ENCODE measurements at regions not wholly inside any gene's neighbourhood (a gene's known extent, or its start where the extent isn't known, plus 50 kb on each side); places are given as distances from the start of the nearest gene placed in this dataset.
A peak's percentile ranks its signal among the peaks of the same experiment; 100 is the strongest.

DNA sequence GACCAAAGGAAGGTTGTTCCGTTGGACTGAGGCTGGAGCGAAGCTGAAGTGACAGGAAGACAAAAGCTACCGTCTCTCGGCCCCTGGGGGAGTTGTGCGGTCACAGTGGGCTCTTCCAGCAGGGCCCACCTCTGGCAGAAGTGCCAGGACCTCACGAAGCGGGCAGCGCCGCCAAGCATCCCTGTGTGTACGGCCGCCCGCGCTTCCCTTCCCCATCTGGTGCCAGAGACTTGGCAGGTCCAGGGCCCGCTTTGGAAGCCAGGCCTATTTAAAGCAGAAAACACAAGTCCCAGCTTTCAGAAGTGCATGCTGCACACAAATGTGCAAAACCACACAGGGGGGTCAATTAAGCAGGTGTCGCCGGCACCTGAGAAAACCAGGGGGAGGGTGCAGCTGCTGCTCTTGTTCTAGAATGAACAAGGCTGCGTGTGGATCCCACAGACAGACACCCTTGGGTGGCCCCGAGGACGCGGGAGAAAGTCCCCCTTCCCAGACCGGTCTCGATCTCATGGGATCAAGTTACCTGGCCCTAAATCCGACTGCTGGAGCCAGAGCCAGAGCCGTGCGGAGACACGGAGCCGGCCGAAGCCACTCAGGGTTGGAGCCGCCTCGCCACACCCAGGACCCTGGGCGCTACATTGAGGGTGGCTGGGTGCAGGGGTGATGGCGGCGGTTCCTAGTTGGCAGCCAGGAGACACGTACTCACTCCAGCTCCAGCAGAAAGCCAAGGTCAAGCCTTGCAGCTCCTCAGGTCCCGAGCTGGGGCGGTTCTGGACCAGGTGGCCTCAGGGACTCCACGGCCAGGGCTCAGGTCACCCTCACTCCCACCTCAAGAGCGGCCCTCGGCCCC lies 51.8 kb upstream of the PPP2R2D start:
- no peak overlapping the region for H2BK120ac ChIP-seq (ENCODE audit: low read depth, low read length, poor library complexity, severe bottlenecking)
- H2BK15ac ChIP-seq (ENCODE audit: low read depth, low read length) = no peak overlapping the region
- H2BK5ac ChIP-seq (ENCODE audit: insufficient read length, low read length) = no peak overlapping the region
- peaks cover 6 to 7% of the 10 kb centered on the region in 2 experiments; a peak in 3 of 5 replicates for H3K9me3 Mint-ChIP-seq
- no CpG with 5 or more reads among the region's 39 CpGs for WGBS (ENCODE audit: extremely low coverage, insufficient read length, low lambda C conversion rate)
- no peaks in the 10 kb centered on the region for H3K4me1 ChIP-seq (ENCODE audit: insufficient read depth, low read length)
- H3K18ac ChIP-seq (ENCODE audit: insufficient read length, low read depth, low read length) = no peak overlapping the region
- H3K27ac Mint-ChIP-seq = no peak overlapping the region
- no peak overlapping the region for H3K23ac ChIP-seq (ENCODE audit: insufficient read length, low read depth, low read length)
- no peak overlapping the region for H3K27ac ChIP-seq (ENCODE audit: insufficient read length, low read depth, low read length)
- no peak overlapping the region for H4K5ac ChIP-seq (ENCODE audit: insufficient read length, low read depth, low read length)
- H3K9me3 ChIP-seq (ENCODE audit: control insufficient read depth, low read depth, low read length) = no peaks in the 10 kb centered on the region
- H3K23me2 ChIP-seq (ENCODE audit: insufficient read length, low read depth, low read length, poor library complexity, severe bottlenecking) = no peaks in the 10 kb centered on the region
- no peak overlapping the region for H2BK12ac ChIP-seq (ENCODE audit: insufficient read length, low read depth, low read length)
- H4K91ac ChIP-seq (ENCODE audit: insufficient read length, low read depth, low read length) = no peak overlapping the region
- no peak overlapping the region for H3K9ac ChIP-seq (ENCODE audit: extremely low read depth, insufficient read length, low read length)
- TF ChIP-seq, protein P1, sequence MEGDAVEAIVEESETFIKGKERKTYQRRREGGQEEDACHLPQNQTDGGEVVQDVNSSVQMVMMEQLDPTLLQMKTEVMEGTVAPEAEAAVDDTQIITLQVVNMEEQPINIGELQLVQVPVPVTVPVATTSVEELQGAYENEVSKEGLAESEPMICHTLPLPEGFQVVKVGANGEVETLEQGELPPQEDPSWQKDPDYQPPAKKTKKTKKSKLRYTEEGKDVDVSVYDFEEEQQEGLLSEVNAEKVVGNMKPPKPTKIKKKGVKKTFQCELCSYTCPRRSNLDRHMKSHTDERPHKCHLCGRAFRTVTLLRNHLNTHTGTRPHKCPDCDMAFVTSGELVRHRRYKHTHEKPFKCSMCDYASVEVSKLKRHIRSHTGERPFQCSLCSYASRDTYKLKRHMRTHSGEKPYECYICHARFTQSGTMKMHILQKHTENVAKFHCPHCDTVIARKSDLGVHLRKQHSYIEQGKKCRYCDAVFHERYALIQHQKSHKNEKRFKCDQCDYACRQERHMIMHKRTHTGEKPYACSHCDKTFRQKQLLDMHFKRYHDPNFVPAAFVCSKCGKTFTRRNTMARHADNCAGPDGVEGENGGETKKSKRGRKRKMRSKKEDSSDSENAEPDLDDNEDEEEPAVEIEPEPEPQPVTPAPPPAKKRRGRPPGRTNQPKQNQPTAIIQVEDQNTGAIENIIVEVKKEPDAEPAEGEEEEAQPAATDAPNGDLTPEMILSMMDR (conservative IDR thresholded peaks at IDR 0.05) = no peak
- H4K20me1 ChIP-seq (ENCODE audit: control insufficient read depth, insufficient read depth, insufficient read length) = no peaks in the 10 kb centered on the region
- no peak overlapping the region for H3K4me2 ChIP-seq (ENCODE audit: insufficient read depth, insufficient read length, low read length)
- no peak overlapping the region for H2BK20ac ChIP-seq (ENCODE audit: low read depth, low read length, poor library complexity, severe bottlenecking)
- no peak overlapping the region for H2AK5ac ChIP-seq (ENCODE audit: insufficient read length, low read length)
- H3K4me3 Mint-ChIP-seq = no peak overlapping the region
- no peaks in the 10 kb centered on the region for H3K4me1 Mint-ChIP-seq
- DNase-seq = peak; percentile 25
- H3K4ac ChIP-seq (ENCODE audit: low read depth, low read length) = no peak overlapping the region
- no peaks in the 10 kb centered on the region for H3K79me1 ChIP-seq (ENCODE audit: insufficient read depth, low read depth, low read length, poor library complexity, severe bottlenecking)
- H3K27me3 ChIP-seq (ENCODE audit: insufficient read depth, low read length) = no peaks in the 10 kb centered on the region
- H2AFZ ChIP-seq (ENCODE audit: low read length) = no peak overlapping the region
- no peak overlapping the region for H4K8ac ChIP-seq (replicated peaks; ENCODE audit: insufficient read length, low read depth, low read length)
- H3K79me2 ChIP-seq (ENCODE audit: insufficient read depth, low read length) = no peaks in the 10 kb centered on the region
- no peaks in the 10 kb centered on the region; the same call in 1 of the 2 replicates for H3K27me3 Mint-ChIP-seq (ENCODE audit: low read depth)
- no peak overlapping the region; the same call in 1 of the 2 replicates for H3K14ac ChIP-seq (ENCODE audit: insufficient read depth, low read length)
- H3T11ph ChIP-seq (ENCODE audit: low read length) = no peak overlapping the region
- H3K36me3 Mint-ChIP-seq (ENCODE audit: insufficient read depth in 1 of 3, low read depth in 3 of 3) = no peaks in the 10 kb centered on the region; a peak in 1 of 7 replicates
- no peak overlapping the region for H3K56ac ChIP-seq (ENCODE audit: insufficient read length, low read depth, low read length)
